Pancreas (tissue), 10 donors: ENCODE measurements at regions not wholly inside any gene's neighbourhood (a gene's known extent, or its start where the extent isn't known, plus 50 kb on each side); places are given as distances from the start of the nearest gene placed in this dataset.

Experiments
- ATAC-seq, 4 donors: fragments of 200-7000 bp; cut with Tn5 transposase; one replicate each; pipeline versions ENCODE4 v1.8.0 to v1.9.1; 2020; ENCODE audit warnings: mild to moderate bottlenecking in 4 of 4, moderate library complexity in 4 of 4
- DNase-seq, 6 donors: peaks; one replicate each; pipeline ENCODE4 v3.0.0-alpha.2; 2020
- FAIRE-seq: peaks from 2 replicates; lab custom pipeline; 2012; peaks lifted over from hg19 to GRCh38; lab: Jason Lieb, UNC
- H3K27ac ChIP-seq, 4 donors: fragments of 200-600 bp; sonication (generic); 1 replicate in 3 of 4; 2 replicates in 1 of 4; pipeline versions ENCODE4 v1.5.0 to v1.8.0; 2020
- H3K27me3 ChIP-seq, 4 donors: fragments of 200-600 bp; one replicate each; pipeline ENCODE4 v1.8.0; 2021
- H3K36me3 ChIP-seq, 3 donors: fragments of 200-600 bp; sonication (generic) in 1 of 3; one replicate each; pipeline versions ENCODE4 v1.5.0 to v1.8.0; 2020 to 2021
- H3K4me1 ChIP-seq, 3 donors: fragments of 200-600 bp; one replicate each; pipeline ENCODE4 v1.8.0; 2021
- H3K4me3 ChIP-seq, 4 donors: fragments of 200-600 bp; sonication (generic) in 2 of 4; one replicate each; pipeline versions ENCODE4 v1.5.0 to v1.8.0; 2020 to 2021
- H3K9me3 ChIP-seq, 4 donors: fragments of 200-600 bp; one replicate each; pipeline ENCODE4 v1.8.0; 2021
- CTCF ChIP-seq, 4 donors: fragments of 200-600 bp; sonication (generic) in 3 of 4; IDR thresholded peaks; one replicate each; pipeline versions ENCODE4 v1.5.0 to v1.8.0; 2021; ENCODE audit warnings: antibody characterized with exemption in 4 of 4
- whole genome bisulfite sequencing, 2 donors: extraction: QIAGEN DNeasy Blood & Tissue Kit; methylation state at CpG; one replicate each; pipeline ENCODE4 v1.1.7; 2013; 5-methylcytosine and 5-hydroxymethylcytosine counted together
- intact Hi-C, 3 donors: fragments of 100-400 bp; cut with DNase I; formaldehyde crosslinking; loops; one replicate each; pipeline versions ENCODE4 v1.11.1 to v1.14.2; 2022
- donor health status: healthy with polysubstance abuse.
- donor health status: DM: no; HTN: no; CAD: no; lungs with moderate emphysema.
- donor health status: DM: no; HTN: no; CAD: no.
- donor health status: control.
- donor health status: control.
- donor health status: Bipolar disorder and iron deficiency.
- donor health status: DM: yes; HTN: yes; CAD: no.
- donor health status: DM: no; HTN: no; CAD: no.
- donor health status: DM: no; HTN: no; CAD: no.
- donor health status: DM: yes; HTN: yes; CAD: no.

GRCh38 chr13:112177450-112178288 is 110.7 kb downstream of the SOX1 start:
- TF ChIP-seq CTCF (IDR thresholded peaks at IDR 0.05): no peak
- H3K27ac ChIP-seq: no peak overlapping the region
- H3K4me3 ChIP-seq: no peak overlapping the region
- no peaks in the 10 kb centered on the region for H3K27me3 ChIP-seq
- H3K36me3 ChIP-seq: no peaks in the 10 kb centered on the region
- ATAC-seq (peak in 3 of 4 donors; percentile 27 to 63 (median 54)), DNase-seq (no peak), FAIRE-seq (no peak)
- 39 to 51% methylated on average over 12 of the region's 12 CpGs for WGBS, 2 donors
- intact Hi-C loops: no loop called here
- no peaks in the 10 kb centered on the region for H3K9me3 ChIP-seq
- H3K4me1 ChIP-seq: no peaks in the 10 kb centered on the region

GRCh38 chr13:112178769-112179168 is 111.8 kb downstream of the SOX1 start:
- 45 to 61% methylated on average over 5 of the region's 5 CpGs for WGBS, 2 donors
- H3K27me3 ChIP-seq: no peaks in the 10 kb centered on the region
- FAIRE-seq: no peak
- no peak overlapping the region for H3K27ac ChIP-seq
- no peaks in the 10 kb centered on the region for H3K9me3 ChIP-seq
- H3K4me1 ChIP-seq: no peaks in the 10 kb centered on the region
- no peak for ATAC-seq
- no peaks in the 10 kb centered on the region for H3K36me3 ChIP-seq
- intact Hi-C loops: no loop called here
- no peak for TF ChIP-seq CTCF (IDR thresholded peaks at IDR 0.05)
- DNase-seq: no peak
- H3K4me3 ChIP-seq: no peak overlapping the region

- WGBS, 2 donors: 51 to 69% methylated on average over 9 of the region's 9 CpGs
Observed at GRCh38 chr13:112179421-112179820, 112.5 kb downstream of the SOX1 start.

GRCh38 chr13:112179995-112180394 is 113.0 kb downstream of the SOX1 start:
- TF ChIP-seq CTCF (IDR thresholded peaks at IDR 0.05): no peak
- Histone ChIP-seq H3K4me1 (no peaks in the 10 kb centered on the region), H3K27ac (no peak overlapping the region), H3K4me3 (no peak overlapping the region), H3K9me3 (no peaks in the 10 kb centered on the region), H3K36me3 (no peaks in the 10 kb centered on the region), H3K27me3 (no peaks in the 10 kb centered on the region)
- intact Hi-C loops: no loop called here
- no peak for ATAC-seq
- WGBS, 2 donors: 52 to 65% methylated on average over 12 of the region's 12 CpGs
- no peak for DNase-seq
- no peak for FAIRE-seq

More at GRCh38 chr13:112179421-112179820, 112.5 kb downstream of the SOX1 start:
- FAIRE-seq (no peak), ATAC-seq (no peak), DNase-seq (no peak)
- no peak for TF ChIP-seq CTCF (IDR thresholded peaks at IDR 0.05)
- Histone ChIP-seq H3K9me3 (no peaks in the 10 kb centered on the region), H3K4me3 (no peak overlapping the region), H3K36me3 (no peaks in the 10 kb centered on the region), H3K27me3 (no peaks in the 10 kb centered on the region), H3K4me1 (no peaks in the 10 kb centered on the region), H3K27ac (no peak overlapping the region)
- intact Hi-C loops: no loop called here
